HCT116 (cell line): ENCODE measurements at regions not wholly inside any gene's neighbourhood (a gene's known extent, or its start where the extent isn't known, plus 50 kb on each side); places are given as distances from the start of the nearest gene placed in this dataset.

Source experiments
- ATAC-seq: fragments of 200-7000 bp; cut with Tn5 transposase; 2 replicates; pipeline ENCODE4 v1.9.1; 2020; ENCODE audit warnings: mild to moderate bottlenecking, moderate library complexity
- BruUV-seq: library from RNA; stranded (reverse); fragments of 400-500 nt; replicated peaks from 2 replicates; lab custom pipeline; 2021; lab: Mats Ljungman, UMichigan
- CTCF ChIA-PET: fragments of 300-600 bp; sonication (Branson Sonifier 250); formaldehyde crosslinking; loops from one replicate; lab custom pipeline; 2021; ENCODE audit warnings: antibody characterized with exemption; lab: Charles Lee
- POLR2A ChIA-PET: fragments of 300-600, 350-600 bp; sonication (Branson Sonifier 250); formaldehyde crosslinking; loops from one replicate; lab custom pipeline; 2021; ENCODE audit warnings: antibody characterized with exemption; lab: Charles Lee
- RAD21 ChIA-PET, 2 experiments: fragments of 300-600 bp; sonication (Branson Sonifier 250); formaldehyde crosslinking; loops; one replicate each; lab custom pipeline; 2023; ENCODE audit warnings: low total read pairs in 2 of 2; ENCODE audit not compliant: uncharacterized antibody in 2 of 2, unreplicated experiment in 2 of 2, low non-redundant PET in 1 of 2; lab: Charles Lee
- DNase-seq: peaks from one replicate; pipeline ENCODE4 v3.0.0-alpha.2; 2010; ENCODE audit warnings: low read depth, low spot score
- H2AFZ ChIP-seq: fragments of 200-600 bp; shearing (Covaris generic), sonication (generic); 2 replicates; pipeline ENCODE4 v1.6.1; 2017; ENCODE audit warnings: low read depth, mixed run types, mixed read lengths, antibody characterized with exemption, low read length; ENCODE audit not compliant: poor library complexity, severe bottlenecking
- H3K27ac ChIP-seq: 2 replicates; pipeline ENCODE4 v1.5.1; 2012; ENCODE audit warnings: low read depth, low read length
- H3K27me3 ChIP-seq: fragments of 200-600 bp; sonication (generic); 2 replicates; pipeline ENCODE4 v1.6.1; 2016; ENCODE audit warnings: mixed run types, low read length, mixed read lengths; ENCODE audit not compliant: insufficient read depth
- H3K36me3 ChIP-seq, 2 experiments: fragments of 200-500 bp in 1 of 2; fragments of 200-600 bp in 1 of 2; sonication (Bioruptor generic) in 1 of 2; sonication (generic) in 1 of 2; 2 replicates each; pipeline versions ENCODE4 v1.5.1 to v1.6.1; 2014 to 2016; ENCODE audit warnings: low read length in 2 of 2, inconsistent platforms in 1 of 2, mixed read lengths in 1 of 2, mixed run types in 1 of 2; ENCODE audit not compliant: insufficient read depth in 2 of 2, control insufficient read depth in 1 of 2
- H3K4me1 ChIP-seq, 2 experiments: fragments of 200-600 bp in 1 of 2; sonication (generic) in 1 of 2; 2 replicates each; pipeline versions ENCODE4 v1.5.1 to v1.6.1; 2012 to 2017; ENCODE audit warnings: low read length in 2 of 2, inconsistent platforms in 1 of 2, mild to moderate bottlenecking in 1 of 2, mixed read lengths in 1 of 2, mixed run types in 1 of 2, moderate library complexity in 1 of 2; ENCODE audit not compliant: insufficient read depth in 2 of 2, control insufficient read depth in 1 of 2
- H3K4me2 ChIP-seq: fragments of 200-600 bp; sonication (generic); 2 replicates; pipeline ENCODE4 v1.6.1; 2017; ENCODE audit warnings: mixed run types, low read length, mixed read lengths
- H3K4me3 ChIP-seq, 2 experiments: fragments of 200-600 bp in 1 of 2; sonication (generic) in 1 of 2; replicated peaks in 1 of 2; 2 replicates each; pipeline ENCODE4 v1.5.1; 2011 to 2016; ENCODE audit warnings: low read length in 2 of 2, control low read depth in 1 of 2, low read depth in 1 of 2, mild to moderate bottlenecking in 1 of 2, mixed read lengths in 1 of 2, mixed run types in 1 of 2
- H3K79me2 ChIP-seq: fragments of 200-600 bp; sonication (generic); 2 replicates; pipeline ENCODE4 v1.6.1; 2017; ENCODE audit warnings: mild to moderate bottlenecking, mixed run types, low read length, moderate library complexity, mixed read lengths; ENCODE audit not compliant: insufficient read depth
- H3K9ac ChIP-seq: fragments of 200-600 bp; sonication (generic); 2 replicates; pipeline ENCODE4 v1.6.1; 2016; ENCODE audit warnings: low read length, mixed read lengths
- H3K9me2 ChIP-seq: fragments of 200-600 bp; sonication (generic), shearing (Covaris generic); 2 replicates; pipeline ENCODE4 v1.6.1; 2017; ENCODE audit warnings: mixed run types, mild to moderate bottlenecking, moderate library complexity; ENCODE audit not compliant: insufficient read depth
- H3K9me3 ChIP-seq, 2 experiments: fragments of 200-500 bp in 1 of 2; fragments of 200-600 bp in 1 of 2; sonication (Bioruptor generic) in 1 of 2; sonication (generic) in 1 of 2; 2 replicates each; pipeline ENCODE4 v1.6.1; 2014 to 2017; ENCODE audit warnings: low read length in 2 of 2, mixed read lengths in 2 of 2, inconsistent platforms in 1 of 2, low read depth in 1 of 2, mild to moderate bottlenecking in 1 of 2, mixed run types in 1 of 2, moderate library complexity in 1 of 2; ENCODE audit not compliant: control insufficient read depth in 1 of 2, insufficient read depth in 1 of 2
- H4K20me1 ChIP-seq: fragments of 200-600 bp; sonication (generic), shearing (Covaris generic); 2 replicates; pipeline ENCODE4 v1.6.1; 2017; ENCODE audit warnings: mixed run types, mild to moderate bottlenecking, moderate library complexity; ENCODE audit not compliant: insufficient read depth
- ATF3 ChIP-seq: IDR thresholded peaks from 2 replicates; pipeline ENCODE4 v1.6.1; 2012
- CBX3 ChIP-seq: IDR thresholded peaks from 2 replicates; pipeline ENCODE4 v1.6.1; 2012; ENCODE audit warnings: low read depth
- EZH2 ChIP-seq: fragments of 200-600 bp; sonication (generic); IDR thresholded peaks from 2 replicates; pipeline ENCODE4 v1.6.1; 2017; ENCODE audit warnings: antibody characterized with exemption, mixed run types
- EZH2phosphoT487 ChIP-seq: fragments of 200-600 bp; IDR thresholded peaks from 2 replicates; pipeline ENCODE4 v1.6.1; 2018; ENCODE audit warnings: antibody characterized with exemption, borderline replicate concordance
- MAX ChIP-seq: IDR thresholded peaks from 2 replicates; pipeline ENCODE4 v1.6.1; 2012
- POLR2A ChIP-seq: IDR thresholded peaks from 2 replicates; pipeline ENCODE4 v1.7.0; 2011; ENCODE audit warnings: borderline replicate concordance; ENCODE audit not compliant: insufficient read depth, insufficient read length; ENCODE audit errors: extremely low read depth
- POLR2AphosphoS5 ChIP-seq: IDR thresholded peaks from 2 replicates; pipeline ENCODE4 v1.6.1; 2011; ENCODE audit warnings: mild to moderate bottlenecking, low read depth, low read length, moderate library complexity
- SRF ChIP-seq: IDR thresholded peaks from 2 replicates; pipeline ENCODE4 v1.6.1; 2012; ENCODE audit warnings: low read depth
- TCF7L2 ChIP-seq: IDR thresholded peaks from 2 replicates; pipeline ENCODE4 v1.7.0; 2011; ENCODE audit warnings: borderline replicate concordance, inconsistent platforms; ENCODE audit not compliant: insufficient read depth, insufficient read length; ENCODE audit errors: extremely low read depth
- YY1 ChIP-seq: IDR thresholded peaks from 2 replicates; pipeline ENCODE4 v1.6.1; 2011; ENCODE audit warnings: low read length, low read depth, moderate library complexity, mild to moderate bottlenecking; ENCODE audit not compliant: insufficient replicate concordance; ENCODE audit errors: extremely low read depth
- ZFX ChIP-seq: fragments of 450-650 bp; IDR thresholded peaks from 2 replicates; pipeline ENCODE4 v1.6.1; 2017
- ZNF274 ChIP-seq: fragments of 200-500 bp; sonication (Bioruptor generic); IDR thresholded peaks from 2 replicates; pipeline ENCODE4 v1.6.1; 2014; ENCODE audit warnings: mild to moderate bottlenecking, low read depth, low read length, inconsistent platforms
- intact Hi-C: fragments of 100-400 bp; cut with micrococcal nuclease; formaldehyde crosslinking; loops from 2 replicates; pipeline ENCODE4 v1.10.0; 2022

- peak overlapping the region; percentile 63 for H3K4me2 ChIP-seq
- peak overlapping the region; percentile 59 for H3K9ac ChIP-seq
- TF ChIP-seq MAX (no peak), ZNF274 (no peak), POLR2A (no peak), CBX3 (no peak), TCF7L2 (no peak), ZFX (no peak), EZH2 (no peak), SRF (no peak)
- H3K9me3 ChIP-seq = no peaks in the 10 kb centered on the region
- no peak for ATAC-seq
- H3K27me3 ChIP-seq = no peaks in the 10 kb centered on the region
- no peak overlapping the region for H2AFZ ChIP-seq
- H3K27ac ChIP-seq = peak overlapping the region; percentile 100
- H3K4me3 ChIP-seq = no peak overlapping the region
- H4K20me1 ChIP-seq = no peaks in the 10 kb centered on the region
- BruUV-seq = no TSS peak
- no peaks in the 10 kb centered on the region for H3K36me3 ChIP-seq
- ChIA-PET CTCF (no interaction called here), POLR2A (interaction anchor here (1.4 to 2.5 kb wide), 5 partner anchors 9 to 79 kb away, joined by 3 to 7 read pairs (median 4); no protein-coding TSS in a partner anchor), RAD21 (interaction anchor here in 1 of 2 experiments (0.7 kb wide), 1 partner anchor 58 kb away, joined by 4 read pairs; no protein-coding TSS in a partner anchor)
- no peak for DNase-seq
- peaks cover 58 to 70% of the 10 kb centered on the region in 2 experiments for H3K4me1 ChIP-seq
- H3K9me2 ChIP-seq = no peaks in the 10 kb centered on the region
- intact Hi-C loops = loop anchor here (10.0 kb wide), 1 partner anchor 121 kb away; no protein-coding TSS in a partner anchor
- H3K79me2 ChIP-seq = no peaks in the 10 kb centered on the region; the same call in 1 of the 2 replicates
Measured at GRCh38 chr12:75945581-75945980, 86.0 kb downstream of the PHLDA1 start.

- Histone ChIP-seq H3K4me2 (peak overlapping the region; percentile 63), H3K36me3 (no peaks in the 10 kb centered on the region), H3K9me2 (no peaks in the 10 kb centered on the region), H3K9me3 (no peaks in the 10 kb centered on the region), H3K9ac (peak overlapping the region; percentile 59), H2AFZ (no peak overlapping the region), H3K27ac (peak overlapping the region; percentile 100), H4K20me1 (no peaks in the 10 kb centered on the region), H3K4me3 (0 out of 4 replicates have a peak overlapping the region, but pooled peaks of 1 of the 2 experiments have one; percentile 13), H3K4me1 (peaks cover 56 to 70% of the 10 kb centered on the region in 2 experiments), H3K79me2 (no peaks in the 10 kb centered on the region; the same call in 1 of the 2 replicates), H3K27me3 (no peaks in the 10 kb centered on the region)
- RAD21 ChIA-PET = no interaction called here
- TF ChIP-seq POLR2AphosphoS5 (peak; percentile 3; the same call in 1 of the 2 replicates), YY1 (no peak), EZH2 (no peak), TCF7L2 (no peak), CBX3 (0 out of 2 replicates have a peak, but pooled peaks have one; percentile 2), ATF3 (no peak), EZH2phosphoT487 (no peak)
- CTCF ChIA-PET = no interaction called here
- intact Hi-C loops = loop anchor here (10.0 kb wide), 1 partner anchor 120 kb away; no protein-coding TSS in a partner anchor
- TSS peak; percentile 86 for BruUV-seq
- ATAC-seq = peak; percentile 42
- POLR2A ChIA-PET = interaction anchor here (0.6 to 2.5 kb wide), 8 partner anchors 10 to 276 kb away, joined by 3 to 7 read pairs (median 5); no protein-coding TSS in a partner anchor
- no peak for DNase-seq
Measured at GRCh38 chr12:75944905-75945432, 86.6 kb downstream of the PHLDA1 start.
